ENCODE measurements at regions not wholly inside any gene's neighbourhood (a gene's known extent, or its start where the extent isn't known, plus 50 kb on each side); places are given as distances from the start of the nearest gene placed in this dataset.
"Not testable (repeated sequence)": the region's sequence is repeated elsewhere in the genome, so short reads cannot be mapped to it uniquely, and the experiment has no call there.

DNA sequence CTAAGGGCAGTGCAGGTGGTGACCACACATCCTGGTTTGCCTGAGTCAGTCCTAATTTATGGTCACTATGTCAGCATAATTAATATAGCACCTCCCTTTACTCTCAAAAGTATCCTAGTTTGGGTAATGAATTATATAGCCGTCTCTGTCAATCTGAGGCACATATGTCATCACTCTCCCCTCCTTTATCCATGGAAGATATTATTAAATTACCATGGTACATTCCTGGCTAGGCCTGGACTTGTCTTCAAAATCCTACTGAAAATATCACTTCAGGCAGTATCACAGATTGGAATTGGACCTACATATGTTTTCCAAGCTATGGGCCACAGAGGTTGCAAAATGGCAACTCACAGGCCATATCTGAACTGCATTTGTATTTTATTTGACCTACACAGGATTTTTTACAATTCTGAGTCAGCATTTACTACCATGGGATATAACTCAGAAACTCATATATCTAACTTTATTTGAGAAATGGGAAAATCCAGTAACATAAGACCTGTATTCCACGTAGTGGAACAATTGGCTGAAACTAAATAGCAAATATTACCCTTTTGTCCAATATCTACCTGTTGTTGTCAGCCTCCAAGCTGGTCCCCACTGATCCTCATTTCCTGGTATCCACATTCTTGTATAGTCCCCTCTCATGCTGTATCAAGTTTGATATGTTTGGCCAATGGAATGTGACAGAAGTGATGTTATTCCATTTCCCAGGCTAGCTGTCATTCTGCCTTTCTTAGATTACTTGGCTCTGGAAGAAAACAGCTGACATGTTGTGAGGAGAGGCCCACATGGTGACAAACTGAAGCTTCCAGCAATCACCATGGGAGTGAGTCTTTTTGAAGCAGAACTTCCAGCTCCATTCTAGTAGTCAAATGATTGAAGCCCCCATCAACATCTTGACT is 102.5 kb upstream of the MDM1 start:
- TF ChIP-seq, protein P1, sequence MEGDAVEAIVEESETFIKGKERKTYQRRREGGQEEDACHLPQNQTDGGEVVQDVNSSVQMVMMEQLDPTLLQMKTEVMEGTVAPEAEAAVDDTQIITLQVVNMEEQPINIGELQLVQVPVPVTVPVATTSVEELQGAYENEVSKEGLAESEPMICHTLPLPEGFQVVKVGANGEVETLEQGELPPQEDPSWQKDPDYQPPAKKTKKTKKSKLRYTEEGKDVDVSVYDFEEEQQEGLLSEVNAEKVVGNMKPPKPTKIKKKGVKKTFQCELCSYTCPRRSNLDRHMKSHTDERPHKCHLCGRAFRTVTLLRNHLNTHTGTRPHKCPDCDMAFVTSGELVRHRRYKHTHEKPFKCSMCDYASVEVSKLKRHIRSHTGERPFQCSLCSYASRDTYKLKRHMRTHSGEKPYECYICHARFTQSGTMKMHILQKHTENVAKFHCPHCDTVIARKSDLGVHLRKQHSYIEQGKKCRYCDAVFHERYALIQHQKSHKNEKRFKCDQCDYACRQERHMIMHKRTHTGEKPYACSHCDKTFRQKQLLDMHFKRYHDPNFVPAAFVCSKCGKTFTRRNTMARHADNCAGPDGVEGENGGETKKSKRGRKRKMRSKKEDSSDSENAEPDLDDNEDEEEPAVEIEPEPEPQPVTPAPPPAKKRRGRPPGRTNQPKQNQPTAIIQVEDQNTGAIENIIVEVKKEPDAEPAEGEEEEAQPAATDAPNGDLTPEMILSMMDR (IDR thresholded peaks at IDR 0.05; ENCODE audit: low read depth, low read length): no peak
- H3K4me3 ChIP-seq (ENCODE audit: low read depth, low read length): no peak overlapping the region

DNA sequence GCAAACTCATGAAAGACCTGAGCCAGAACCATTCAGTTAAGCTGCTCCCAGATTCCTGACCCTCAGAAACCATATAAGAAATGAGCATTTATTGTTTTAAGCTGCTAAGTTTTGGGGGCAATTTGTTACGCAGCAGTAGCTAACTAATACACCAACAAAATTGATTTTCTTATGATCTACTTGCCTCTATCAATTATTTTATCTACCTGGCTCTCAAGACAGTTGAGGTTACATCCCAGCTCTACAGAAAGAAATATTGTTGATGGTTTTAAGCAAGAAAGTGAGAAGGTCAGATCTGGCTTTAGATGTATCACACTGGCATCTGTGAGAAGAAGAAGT is 103.1 kb upstream of the MDM1 start:
- H3K4me3 ChIP-seq (ENCODE audit: low read depth, low read length): no peak overlapping the region
- TF ChIP-seq, protein P1 (IDR thresholded peaks at IDR 0.05; ENCODE audit: low read depth, low read length): no peak

DNA sequence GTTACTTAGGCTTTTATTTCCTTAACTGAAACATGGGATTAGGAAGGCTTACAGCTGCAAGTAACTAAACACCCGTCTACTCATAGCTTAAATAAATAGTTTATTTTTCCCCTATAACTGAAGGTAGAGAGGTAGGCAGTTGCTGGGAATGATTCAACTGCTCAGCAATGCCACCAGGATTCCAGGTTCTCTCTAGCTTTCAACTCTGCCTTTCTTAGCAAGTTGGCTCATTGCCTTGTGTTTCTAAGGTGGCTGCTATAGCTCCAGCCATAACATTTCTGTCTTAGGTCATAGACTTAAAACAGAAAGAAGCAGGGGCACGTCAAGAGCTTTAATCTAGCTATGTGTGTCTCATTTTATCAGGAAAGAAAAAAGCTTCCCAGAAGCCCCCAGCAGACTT is 103.7 kb upstream of the MDM1 start:
- no peak overlapping the region for H3K4me3 ChIP-seq (ENCODE audit: low read depth, low read length)
- TF ChIP-seq, protein P1 (IDR thresholded peaks at IDR 0.05; ENCODE audit: low read depth, low read length): no peak

DNA sequence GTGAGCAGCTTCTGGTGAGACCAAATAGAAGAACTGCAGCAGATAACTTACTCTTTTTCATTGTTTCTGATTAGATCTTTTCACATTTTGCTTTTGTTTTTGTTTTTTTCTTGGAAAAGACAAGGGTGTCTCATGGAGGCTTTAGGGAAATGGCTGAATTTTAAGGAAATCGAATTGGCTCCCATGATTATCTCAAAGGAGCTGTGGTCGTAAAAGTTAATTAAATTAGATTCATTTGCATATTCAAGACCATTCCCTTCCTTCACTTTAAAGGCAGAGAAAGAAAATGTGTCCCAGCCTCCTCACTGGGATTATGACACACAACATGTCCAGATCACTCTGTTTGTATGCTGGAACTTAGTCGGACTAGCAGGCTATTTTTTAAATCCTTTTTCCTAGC is 106.4 kb upstream of the MDM1 start:
- H3K4me3 ChIP-seq (ENCODE audit: low read depth, low read length): no peak overlapping the region
- TF ChIP-seq, protein P1 (IDR thresholded peaks at IDR 0.05; ENCODE audit: low read depth, low read length): no peak

DNA sequence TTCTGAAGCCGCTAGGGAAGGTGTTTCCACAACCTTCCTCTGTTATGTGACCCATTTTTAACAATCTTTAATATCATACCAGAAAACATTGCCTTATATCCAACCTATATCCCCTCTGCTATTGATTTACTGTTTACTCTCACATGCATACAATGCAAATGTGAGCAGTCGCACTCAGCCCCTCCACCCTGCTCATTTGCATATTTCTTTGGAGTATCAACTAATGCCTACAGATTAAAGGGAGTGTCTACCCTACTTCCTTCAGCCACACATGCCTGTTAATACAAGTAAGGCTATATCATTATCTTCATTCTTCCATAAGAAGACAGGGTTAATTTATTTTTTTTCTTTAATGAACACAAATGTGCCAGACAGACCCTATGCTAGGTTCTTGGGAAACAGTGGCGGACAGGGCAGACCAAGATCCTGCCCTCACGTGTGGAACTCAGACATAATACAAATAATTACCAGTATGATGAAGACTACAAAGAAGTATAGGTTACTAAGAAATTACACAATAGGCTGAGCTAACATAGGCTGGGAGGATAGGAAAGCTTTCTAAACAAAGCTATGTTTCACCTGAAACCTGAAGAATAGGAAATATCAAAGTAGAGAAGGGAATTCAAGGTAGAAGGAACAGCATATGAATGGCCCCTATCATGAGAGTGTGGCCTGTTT is 107.3 kb upstream of the MDM1 start:
- TF ChIP-seq, protein P1 (IDR thresholded peaks at IDR 0.05; ENCODE audit: low read depth, low read length): no peak
- H3K4me3 ChIP-seq (ENCODE audit: low read depth, low read length): no peak overlapping the region

DNA sequence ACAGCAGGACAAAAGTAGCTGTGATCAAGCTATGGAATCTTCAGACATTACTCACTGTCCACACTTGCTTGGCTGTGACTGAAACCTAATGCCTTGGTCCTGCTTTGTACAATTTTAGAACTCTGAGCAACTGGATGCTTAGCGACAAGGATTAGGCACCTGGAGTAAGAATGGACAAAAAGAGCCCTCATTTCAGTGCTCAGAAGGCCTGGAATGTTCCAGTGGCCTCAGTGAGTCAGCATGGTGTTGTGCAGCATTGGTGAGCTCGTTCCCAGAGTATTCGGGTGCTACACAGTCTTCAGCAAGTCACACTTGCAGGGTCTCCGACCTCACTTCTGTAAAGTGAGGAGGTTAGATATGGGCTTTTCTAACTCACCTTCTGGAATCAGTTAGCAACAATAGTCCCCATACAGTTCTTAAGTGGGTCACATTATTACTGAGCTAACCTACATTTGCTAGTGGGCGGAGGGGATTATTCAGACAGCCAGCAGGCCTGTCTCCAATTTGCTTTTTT is 108.0 kb upstream of the MDM1 start:
- H3K4me3 ChIP-seq (ENCODE audit: low read depth, low read length): no peak overlapping the region
- TF ChIP-seq, protein P1 (IDR thresholded peaks at IDR 0.05; ENCODE audit: low read depth, low read length): no peak

DNA sequence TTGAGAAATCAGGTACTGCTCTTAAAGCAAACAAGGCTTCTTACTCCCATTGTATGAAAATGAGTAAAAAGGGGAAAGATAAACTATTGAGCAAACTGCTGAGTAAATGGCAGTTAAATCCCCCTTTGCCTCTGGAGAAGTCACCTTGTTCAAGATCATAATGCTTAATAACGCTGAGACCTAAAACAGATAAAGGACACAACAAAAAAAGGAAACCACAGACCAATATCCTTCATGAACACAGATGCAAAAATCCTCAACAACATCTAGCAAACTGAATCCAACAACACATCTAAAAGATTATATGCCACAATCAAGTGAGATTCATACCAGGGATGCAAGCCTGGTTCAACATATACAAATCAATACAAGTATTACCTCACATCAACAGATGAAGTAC is 109.0 kb upstream of the MDM1 start:
- TF ChIP-seq, protein P1 (IDR thresholded peaks at IDR 0.05; ENCODE audit: low read depth, low read length): no peak
- no peak overlapping the region for H3K4me3 ChIP-seq (ENCODE audit: low read depth, low read length)

DNA sequence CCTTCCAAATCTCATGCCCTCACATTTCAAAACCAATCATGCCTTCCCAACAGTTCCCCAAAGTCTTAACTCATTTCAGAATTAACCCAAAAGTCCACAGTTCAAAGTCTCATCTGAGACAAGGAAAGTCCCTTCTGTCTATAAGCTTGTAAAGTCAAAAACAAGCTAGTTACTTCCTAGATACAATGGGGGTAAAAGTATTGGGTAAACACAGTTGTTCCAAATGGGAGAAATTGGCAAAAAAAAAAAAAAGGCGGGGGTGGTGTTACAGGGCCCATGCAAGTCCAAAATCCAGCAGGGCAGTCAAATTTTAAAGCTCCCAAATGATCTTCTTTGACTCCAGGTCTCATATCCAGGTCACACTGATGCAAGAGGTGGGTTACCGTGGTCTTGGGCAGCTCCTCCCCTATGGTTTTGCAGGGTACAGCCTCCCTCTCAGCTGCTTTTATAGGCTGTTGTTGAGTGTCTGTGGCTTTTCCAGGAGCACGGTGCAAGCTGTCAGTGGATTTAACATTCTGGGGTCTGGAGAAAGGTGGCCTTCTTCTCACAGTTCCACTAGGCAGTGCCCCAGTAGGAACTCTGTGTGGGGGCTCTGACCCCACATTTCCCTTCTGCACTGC is 110.3 kb upstream of the MDM1 start:
- H3K4me3 ChIP-seq (ENCODE audit: low read depth, low read length): not testable (repeated sequence)

DNA sequence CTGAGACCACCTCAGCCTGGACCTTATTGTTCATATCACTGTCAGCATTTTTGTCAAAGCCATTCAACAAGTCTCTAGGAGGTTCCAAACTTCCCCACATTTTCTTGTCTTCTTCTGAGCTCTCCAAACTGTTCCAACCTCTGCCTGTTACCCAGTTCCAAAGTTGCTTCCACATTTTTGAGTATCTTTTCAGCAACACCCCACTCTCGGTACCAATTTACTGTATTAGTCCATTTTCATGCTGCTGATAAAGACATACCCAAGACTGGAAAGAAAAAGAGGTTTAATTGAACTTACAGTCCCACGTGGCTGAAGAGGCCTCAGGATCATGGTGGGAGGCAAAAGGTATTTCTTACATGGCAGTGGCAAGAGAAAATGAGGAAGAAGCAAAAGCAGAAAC is 111.5 kb upstream of the MDM1 start:
- H3K4me3 ChIP-seq (ENCODE audit: low read depth, low read length): not testable (repeated sequence)

All from WI38 (cell line).